B cell (primary cell): ENCODE measurements at regions not wholly inside any gene's neighbourhood (a gene's known extent, or its start where the extent isn't known, plus 50 kb on each side); places are given as distances from the start of the nearest gene placed in this dataset.

Experiments
- ATAC-seq: fragments of 200-7000 bp; cut with Tn5 transposase; one replicate; pipeline ENCODE4 v1.10.0; 2021; ENCODE audit warnings: low read depth, mild to moderate bottlenecking, moderate number of reproducible peaks, moderate library complexity
- CTCF ChIA-PET: fragments of 350-600 bp; sonication (Branson Sonifier 250); formaldehyde crosslinking; loops from one replicate; lab custom pipeline; 2021; ENCODE audit warnings: antibody characterized with exemption, inconsistent platforms; lab: Charles Lee
- POLR2A ChIA-PET: fragments of 350-600 bp; sonication (Branson Sonifier 250); formaldehyde crosslinking; loops from one replicate; lab custom pipeline; 2021; ENCODE audit warnings: antibody characterized with exemption; lab: Charles Lee
- DNase-seq: peaks from one replicate; pipeline ENCODE4 v3.0.0; 2013
- H2AFZ ChIP-seq: 2 replicates; pipeline ENCODE4 v1.6.1; 2012; ENCODE audit warnings: mild to moderate bottlenecking, low read depth, low read length; ENCODE audit not compliant: insufficient read depth, poor library complexity, severe bottlenecking
- H3K27ac ChIP-seq, 2 donors: 1 replicate in 1 of 2; 2 replicates in 1 of 2; pipeline ENCODE4 v1.5.1; 2012 to 2013; ENCODE audit warnings: low read length in 2 of 2, mild to moderate bottlenecking in 2 of 2, moderate library complexity in 1 of 2
- H3K27me3 ChIP-seq, 4 experiments: fragments of 200-600 bp in 1 of 4; sonication (generic) in 1 of 4; replicated peaks in 1 of 4; 1 replicate in 2 of 4; 2 replicates in 2 of 4; pipeline versions ENCODE4 v1.6.1 to v1.7.0; 2013 to 2016; ENCODE audit warnings: low read length in 3 of 4, mild to moderate bottlenecking in 2 of 4, mixed read lengths in 1 of 4, moderate library complexity in 1 of 4; ENCODE audit not compliant: insufficient read depth in 4 of 4, control insufficient read depth in 3 of 4; ENCODE audit errors: control extremely low read depth in 1 of 4
- H3K36me3 ChIP-seq, 2 experiments: replicated peaks in 1 of 2; 1 replicate in 1 of 2; 2 replicates in 1 of 2; pipeline versions ENCODE4 v1.6.1 to v1.7.1; 2013; ENCODE audit warnings: low read length in 1 of 2; ENCODE audit not compliant: insufficient read depth in 2 of 2, control insufficient read depth in 1 of 2; ENCODE audit errors: control extremely low read depth in 1 of 2, extremely low read depth in 1 of 2
- H3K4me1 ChIP-seq, 2 donors: fragments of 200-600 bp in 1 of 2; sonication (generic) in 1 of 2; 1 replicate in 1 of 2; 2 replicates in 1 of 2; pipeline versions ENCODE4 v1.5.1 to v1.6.1; 2013 to 2017; ENCODE audit warnings: low read length in 2 of 2; ENCODE audit not compliant: control insufficient read depth in 2 of 2, insufficient read depth in 2 of 2
- H3K4me2 ChIP-seq: replicated peaks from 2 replicates; pipeline ENCODE3; 2012; ENCODE audit warnings: mild to moderate bottlenecking, low read depth, low read length; ENCODE audit not compliant: poor library complexity, severe bottlenecking
- H3K4me3 ChIP-seq, 5 experiments: fragments of 200-600 bp in 1 of 5; sonication (generic) in 1 of 5; 1 replicate in 3 of 5; 2 replicates in 2 of 5; pipeline versions ENCODE4 v1.5.1 to v1.7.0; 2011 to 2016; ENCODE audit warnings: low read length in 4 of 5, mild to moderate bottlenecking in 4 of 5, low read depth in 2 of 5, control low read depth in 1 of 5, moderate library complexity in 1 of 5; ENCODE audit not compliant: insufficient read depth in 1 of 5; ENCODE audit errors: control extremely low read depth in 1 of 5, extremely low read depth in 1 of 5
- H3K79me2 ChIP-seq: fragments of 200-600 bp; sonication (generic); one replicate; pipeline ENCODE4 v1.6.0; 2016; ENCODE audit warnings: low read length; ENCODE audit not compliant: control insufficient read depth, insufficient read depth
- H3K9ac ChIP-seq: fragments of 200-600 bp; sonication (generic); 2 replicates; pipeline ENCODE4 v1.6.1; 2017; ENCODE audit warnings: mild to moderate bottlenecking, low read length, moderate library complexity
- H3K9me3 ChIP-seq, 3 donors: one replicate each; pipeline versions ENCODE4 v1.6.1 to v1.7.1; 2013; ENCODE audit warnings: low read length in 2 of 3; ENCODE audit not compliant: control insufficient read depth in 2 of 3, insufficient read depth in 1 of 3; ENCODE audit errors: control extremely low read depth in 1 of 3
- H4K20me1 ChIP-seq: 2 replicates; pipeline ENCODE4 v1.6.0; 2012; ENCODE audit warnings: mild to moderate bottlenecking, low read length; ENCODE audit not compliant: insufficient read depth, control insufficient read depth, poor library complexity, severe bottlenecking
- H3K27ac Mint-ChIP-seq: one replicate; pipeline ENCODE4 v1.8.0; 2021; ENCODE audit warnings: mixed read lengths
- H3K27me3 Mint-ChIP-seq: one replicate; pipeline ENCODE4 v1.8.0; 2021; ENCODE audit warnings: mixed read lengths
- H3K4me1 Mint-ChIP-seq: one replicate; pipeline ENCODE4 v1.8.0; 2021; ENCODE audit warnings: mixed read lengths
- H3K4me3 Mint-ChIP-seq: one replicate; pipeline ENCODE4 v1.8.0; 2021; ENCODE audit warnings: mixed read lengths
- H3K9me3 Mint-ChIP-seq: one replicate; pipeline ENCODE4 v1.8.0; 2022; ENCODE audit warnings: mixed read lengths; ENCODE audit not compliant: insufficient read depth
- EZH2 ChIP-seq: IDR thresholded peaks from 2 replicates; pipeline ENCODE4 v1.6.1; 2012; ENCODE audit warnings: borderline replicate concordance, low read depth, mild to moderate bottlenecking, moderate library complexity, low read length; ENCODE audit not compliant: insufficient read depth, poor library complexity, severe bottlenecking
- WGBS: methylation state at CpG from one replicate; pipeline ENCODE4 v1.1.5; 2013; ENCODE audit warnings: missing lambda C conversion rate; ENCODE audit not compliant: insufficient coverage; 5-methylcytosine and 5-hydroxymethylcytosine counted together
- intact Hi-C: fragments of 100-400 bp; cut with micrococcal nuclease; formaldehyde crosslinking; loops from one replicate; pipeline ENCODE4 v1.10.0; 2022
- TF ChIP-seq, protein P1 (sequence below): fragments of 200-600 bp; IDR thresholded peaks from one replicate; pipeline ENCODE4 v1.8.0; 2022; ENCODE audit warnings: antibody characterized with exemption, mild to moderate bottlenecking

- no peak for DNase-seq
- Histone ChIP-seq H3K9ac (no peak overlapping the region), H3K36me3 (no peaks in the 10 kb centered on the region), H3K4me2 (no peak overlapping the region), H3K9me3 (peaks cover 1 to 16% (median 15%) of the 10 kb centered on the region in 3 donors), H3K4me3 (no peak overlapping the region), H4K20me1 (no peaks in the 10 kb centered on the region), H3K79me2 (no peaks in the 10 kb centered on the region), H3K27ac (no peak overlapping the region), H2AFZ (no peak overlapping the region), H3K4me1 (no peaks in the 10 kb centered on the region), H3K27me3 (peaks cover 0 to 3% (median 0%) of the 10 kb centered on the region in 4 experiments)
- H3K27ac Mint-ChIP-seq, result no peak overlapping the region
- peaks cover 11% of the 10 kb centered on the region for H3K9me3 Mint-ChIP-seq
- intact Hi-C loops, result no loop called here
- H3K4me3 Mint-ChIP-seq, result no peak overlapping the region
- no peak for TF ChIP-seq EZH2
- TF ChIP-seq, protein P1, sequence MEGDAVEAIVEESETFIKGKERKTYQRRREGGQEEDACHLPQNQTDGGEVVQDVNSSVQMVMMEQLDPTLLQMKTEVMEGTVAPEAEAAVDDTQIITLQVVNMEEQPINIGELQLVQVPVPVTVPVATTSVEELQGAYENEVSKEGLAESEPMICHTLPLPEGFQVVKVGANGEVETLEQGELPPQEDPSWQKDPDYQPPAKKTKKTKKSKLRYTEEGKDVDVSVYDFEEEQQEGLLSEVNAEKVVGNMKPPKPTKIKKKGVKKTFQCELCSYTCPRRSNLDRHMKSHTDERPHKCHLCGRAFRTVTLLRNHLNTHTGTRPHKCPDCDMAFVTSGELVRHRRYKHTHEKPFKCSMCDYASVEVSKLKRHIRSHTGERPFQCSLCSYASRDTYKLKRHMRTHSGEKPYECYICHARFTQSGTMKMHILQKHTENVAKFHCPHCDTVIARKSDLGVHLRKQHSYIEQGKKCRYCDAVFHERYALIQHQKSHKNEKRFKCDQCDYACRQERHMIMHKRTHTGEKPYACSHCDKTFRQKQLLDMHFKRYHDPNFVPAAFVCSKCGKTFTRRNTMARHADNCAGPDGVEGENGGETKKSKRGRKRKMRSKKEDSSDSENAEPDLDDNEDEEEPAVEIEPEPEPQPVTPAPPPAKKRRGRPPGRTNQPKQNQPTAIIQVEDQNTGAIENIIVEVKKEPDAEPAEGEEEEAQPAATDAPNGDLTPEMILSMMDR, result no peak
- ChIA-PET POLR2A (no interaction called here), CTCF (no interaction called here)
- peaks cover 9% of the 10 kb centered on the region for H3K27me3 Mint-ChIP-seq
- WGBS, result 75% methylated on average over 2 of the region's 8 CpGs
- peaks cover 5% of the 10 kb centered on the region for H3K4me1 Mint-ChIP-seq
- no peak for ATAC-seq
Measured at GRCh38 chr5:57102189-57102904, 71.5 kb upstream of the GPBP1 start.

GRCh38 chr5:57102905-57103255 is 71.0 kb upstream of the GPBP1 start:
- no peaks in the 10 kb centered on the region for H3K4me1 Mint-ChIP-seq
- no peak overlapping the region for H3K27ac ChIP-seq

More at GRCh38 chr5:57102905-57103255, 71.0 kb upstream of the GPBP1 start:
- Histone ChIP-seq H4K20me1 (no peaks in the 10 kb centered on the region), H3K4me1 (no peaks in the 10 kb centered on the region), H3K9ac (no peak overlapping the region), H3K27me3 (peaks cover 0 to 3% (median 0%) of the 10 kb centered on the region in 4 experiments), H3K79me2 (no peaks in the 10 kb centered on the region), H3K4me3 (no peak overlapping the region), H3K4me2 (no peak overlapping the region), H2AFZ (no peak overlapping the region), H3K9me3 (peaks cover 0 to 12% (median 10%) of the 10 kb centered on the region in 3 donors), H3K36me3 (no peaks in the 10 kb centered on the region)
- ChIA-PET CTCF (no interaction called here), POLR2A (no interaction called here)
- Mint-ChIP-seq H3K27ac (no peak overlapping the region), H3K27me3 (peaks cover 9% of the 10 kb centered on the region), H3K4me3 (no peak overlapping the region), H3K9me3 (peaks cover 8% of the 10 kb centered on the region)
- TF ChIP-seq, protein P1, result no peak
- no peak for TF ChIP-seq EZH2
- DNase-seq, result no peak
- ATAC-seq, result no peak
- intact Hi-C loops, result no loop called here
